Retinal pigment epithelial cell (primary cell): ENCODE measurements at regions not wholly inside any gene's neighbourhood (a gene's known extent, or its start where the extent isn't known, plus 50 kb on each side); places are given as distances from the start of the nearest gene placed in this dataset.

Source experiments
- DNase-seq: peaks from one replicate; pipeline ENCODE4 v3.0.0-alpha.2; 2010; ENCODE audit warnings: low read depth
- H3K4me3 ChIP-seq: 2 replicates; pipeline ENCODE4 v1.5.1; 2011; ENCODE audit warnings: mild to moderate bottlenecking, low read length, control low read depth, moderate library complexity
- TF ChIP-seq, protein P1 (sequence below): conservative IDR thresholded peaks from 2 replicates; pipeline ENCODE4 v1.5.1; 2011; ENCODE audit warnings: low read depth, low read length, control low read depth, inconsistent platforms

- DNase-seq: no peak
- no peak overlapping the region for H3K4me3 ChIP-seq
- TF ChIP-seq, protein P1, sequence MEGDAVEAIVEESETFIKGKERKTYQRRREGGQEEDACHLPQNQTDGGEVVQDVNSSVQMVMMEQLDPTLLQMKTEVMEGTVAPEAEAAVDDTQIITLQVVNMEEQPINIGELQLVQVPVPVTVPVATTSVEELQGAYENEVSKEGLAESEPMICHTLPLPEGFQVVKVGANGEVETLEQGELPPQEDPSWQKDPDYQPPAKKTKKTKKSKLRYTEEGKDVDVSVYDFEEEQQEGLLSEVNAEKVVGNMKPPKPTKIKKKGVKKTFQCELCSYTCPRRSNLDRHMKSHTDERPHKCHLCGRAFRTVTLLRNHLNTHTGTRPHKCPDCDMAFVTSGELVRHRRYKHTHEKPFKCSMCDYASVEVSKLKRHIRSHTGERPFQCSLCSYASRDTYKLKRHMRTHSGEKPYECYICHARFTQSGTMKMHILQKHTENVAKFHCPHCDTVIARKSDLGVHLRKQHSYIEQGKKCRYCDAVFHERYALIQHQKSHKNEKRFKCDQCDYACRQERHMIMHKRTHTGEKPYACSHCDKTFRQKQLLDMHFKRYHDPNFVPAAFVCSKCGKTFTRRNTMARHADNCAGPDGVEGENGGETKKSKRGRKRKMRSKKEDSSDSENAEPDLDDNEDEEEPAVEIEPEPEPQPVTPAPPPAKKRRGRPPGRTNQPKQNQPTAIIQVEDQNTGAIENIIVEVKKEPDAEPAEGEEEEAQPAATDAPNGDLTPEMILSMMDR: no peak
These were observed 198.5 kb downstream of the ADGRG6 start for GRCh38 chr6:142500250-142500786.

DNA sequence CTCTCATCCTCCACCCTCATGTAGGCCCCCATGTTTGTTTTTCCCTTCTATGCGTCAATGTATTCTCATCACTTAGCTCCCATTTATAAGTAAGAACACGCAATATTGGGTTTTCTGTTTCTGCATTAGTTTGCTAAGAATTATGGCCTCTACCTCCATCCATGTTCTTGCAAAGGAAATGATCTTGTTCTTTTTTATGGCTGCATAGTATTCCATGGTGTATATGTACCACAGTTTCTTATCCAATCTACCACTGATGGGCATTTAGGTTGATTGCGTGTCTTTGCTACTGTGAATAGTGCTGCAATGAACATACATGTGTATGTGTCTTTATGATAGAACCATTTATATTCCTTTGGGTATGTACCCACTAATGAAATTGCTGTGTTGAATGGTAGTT is 200.0 kb downstream of the ADGRG6 start:
- TF ChIP-seq, protein P1: no peak
- H3K4me3 ChIP-seq: no peak overlapping the region
- DNase-seq: no peak

DNA sequence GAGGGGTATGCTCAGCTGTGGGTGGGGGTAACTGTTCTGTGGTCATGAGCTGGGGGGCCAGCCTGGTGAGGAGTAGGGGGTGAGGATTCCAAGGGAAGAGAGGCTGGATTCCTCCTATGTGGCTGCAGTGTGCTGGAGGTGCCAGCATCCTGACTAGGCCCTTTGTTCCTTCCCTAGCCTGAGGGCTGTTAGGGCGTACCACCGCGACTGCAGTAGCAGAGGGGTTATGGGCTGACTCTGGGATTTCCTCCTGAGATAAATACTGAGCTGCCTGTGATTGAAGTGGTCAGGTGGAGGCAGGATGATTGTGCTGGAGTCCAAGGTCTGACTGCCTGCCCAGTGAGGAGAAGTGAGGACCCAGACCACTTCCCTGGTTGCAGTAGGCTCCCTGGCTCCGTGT is 205.3 kb downstream of the ADGRG6 start:
- no peak overlapping the region for H3K4me3 ChIP-seq
- no peak for DNase-seq
- TF ChIP-seq, protein P1: no peak

DNA sequence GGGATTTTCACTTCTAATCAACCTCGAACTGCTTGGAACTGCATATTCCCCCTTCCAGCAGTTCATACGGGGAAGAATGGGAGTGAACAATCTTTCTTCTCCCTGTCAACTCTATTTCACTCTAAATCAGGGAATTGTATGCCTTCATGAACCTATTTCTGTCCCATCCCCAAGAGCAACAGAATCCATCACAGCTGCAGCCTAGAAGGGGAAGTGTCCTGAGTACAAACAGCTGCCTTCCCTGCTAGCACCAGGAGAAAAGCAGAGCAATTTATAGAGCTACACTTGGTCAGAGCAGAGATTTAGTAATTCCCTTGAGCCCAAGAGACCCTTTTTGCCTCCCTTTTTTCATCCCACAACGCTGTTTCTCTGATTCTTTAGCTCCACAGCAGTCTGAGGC is 208.4 kb downstream of the ADGRG6 start:
- no peak overlapping the region for H3K4me3 ChIP-seq
- DNase-seq: no peak
- TF ChIP-seq, protein P1: no peak

GRCh38 chr6:142518126-142518525 is 216.3 kb downstream of the ADGRG6 start:
- DNase-seq: no peak
- TF ChIP-seq, protein P1: no peak
- H3K4me3 ChIP-seq: no peak overlapping the region

DNA sequence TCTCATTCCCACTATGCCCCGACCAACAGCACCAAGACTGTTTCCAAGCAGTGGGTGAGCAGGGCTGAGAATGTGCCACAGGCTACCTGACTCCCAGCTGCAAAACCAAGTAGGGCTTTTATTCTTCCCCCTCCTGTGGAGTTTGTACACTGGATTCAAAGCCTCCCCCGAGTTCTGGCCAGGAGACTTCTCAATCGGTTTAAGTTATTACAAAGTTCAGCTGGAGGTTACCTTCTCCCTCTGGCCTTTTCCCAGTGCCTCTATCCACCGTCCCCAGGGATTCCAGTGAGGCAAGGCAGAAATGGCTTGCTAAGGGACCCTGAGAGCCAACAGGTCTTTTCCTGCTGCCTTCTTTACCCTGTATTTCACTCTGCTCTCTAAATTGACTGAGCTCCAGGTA is 217.0 kb downstream of the ADGRG6 start:
- H3K4me3 ChIP-seq: no peak overlapping the region
- DNase-seq: no peak
- TF ChIP-seq, protein P1: no peak

- TF ChIP-seq, protein P1: no peak
- DNase-seq: no peak
- no peak overlapping the region for H3K4me3 ChIP-seq
These were observed 220.0 kb downstream of the ADGRG6 start for GRCh38 chr6:142521791-142522190.
